ENCODE measurements at regions not wholly inside any gene's neighbourhood (a gene's known extent, or its start where the extent isn't known, plus 50 kb on each side); places are given as distances from the start of the nearest gene placed in this dataset.
A peak's percentile ranks its signal among the peaks of the same experiment; 100 is the strongest.

GRCh38 chr12:127550271-127550670, 716.7 kb upstream of the TMEM132C start:
- CTCF ChIA-PET = no interaction called here
- peak; percentile 28 for DNase-seq (ENCODE audit: low spot score)
- no peak overlapping the region for H3K27ac ChIP-seq
- TF ChIP-seq CTCF (conservative IDR thresholded peaks at IDR 0.05; ENCODE audit: low read depth) = no peak
- POLR2A ChIA-PET (ENCODE audit: low non-redundant PET) = no interaction called here

GRCh38 chr12:127552838-127553237, 714.1 kb upstream of the TMEM132C start:
- CTCF ChIA-PET = no interaction called here
- TF ChIP-seq CTCF (conservative IDR thresholded peaks at IDR 0.05; ENCODE audit: low read depth) = no peak
- no peak overlapping the region for H3K27ac ChIP-seq
- POLR2A ChIA-PET (ENCODE audit: low non-redundant PET) = no interaction called here
- DNase-seq (ENCODE audit: low spot score) = no peak

GRCh38 chr12:127555071-127555470, 711.9 kb upstream of the TMEM132C start:
- no peak for TF ChIP-seq CTCF (conservative IDR thresholded peaks at IDR 0.05; ENCODE audit: low read depth)
- ChIA-PET CTCF (no interaction called here), POLR2A (ENCODE audit: low non-redundant PET) (no interaction called here)
- H3K27ac ChIP-seq = no peak overlapping the region
- DNase-seq (ENCODE audit: low spot score) = no peak

- DNase-seq (ENCODE audit: low spot score) = no peak
- no peak overlapping the region for H3K27ac ChIP-seq
- no peak for TF ChIP-seq CTCF (conservative IDR thresholded peaks at IDR 0.05; ENCODE audit: low read depth)
- CTCF ChIA-PET = no interaction called here
- POLR2A ChIA-PET (ENCODE audit: low non-redundant PET) = interaction anchor here (0.6 kb wide), 1 partner anchor 1496 kb away, joined by 3 read pairs; no protein-coding TSS in a partner anchor
Observed at GRCh38 chr12:127556231-127556886, 710.6 kb upstream of the TMEM132C start.

- POLR2A ChIA-PET (ENCODE audit: low non-redundant PET) = no interaction called here
Observed at GRCh38 chr12:127558361-127558760, 708.6 kb upstream of the TMEM132C start.

GRCh38 chr12:127559349-127560040, 707.5 kb upstream of the TMEM132C start:
- ChIA-PET CTCF (interaction anchor here (1.1 kb wide), 1 partner anchor 118 kb away, joined by 3 read pairs; no protein-coding TSS in a partner anchor), POLR2A (ENCODE audit: low non-redundant PET) (no interaction called here)
- no peak overlapping the region for H3K27ac ChIP-seq
- no peak for TF ChIP-seq CTCF (conservative IDR thresholded peaks at IDR 0.05; ENCODE audit: low read depth)
- DNase-seq (ENCODE audit: low spot score) = peak; percentile 52

More at GRCh38 chr12:127558361-127558760, 708.6 kb upstream of the TMEM132C start:
- DNase-seq (ENCODE audit: low spot score) = no peak
- CTCF ChIA-PET = interaction anchor here (0.6 kb wide), 1 partner anchor 35 kb away, joined by 5 read pairs; no protein-coding TSS in a partner anchor
- TF ChIP-seq CTCF (conservative IDR thresholded peaks at IDR 0.05; ENCODE audit: low read depth) = no peak
- no peak overlapping the region for H3K27ac ChIP-seq

All from RWPE1 (cell line).